ENCODE measurements at regions not wholly inside any gene's neighbourhood (a gene's known extent, or its start where the extent isn't known, plus 50 kb on each side); places are given as distances from the start of the nearest gene placed in this dataset.
A peak's percentile ranks its signal among the peaks of the same experiment; 100 is the strongest.

GRCh38 chr3:107884719-107885460, 205.9 kb downstream of the CD47 start:
- no peak overlapping the region for H3K27ac ChIP-seq (ENCODE audit: low read depth in 1 of 2, low read length in 1 of 2)
- H3K27me3 ChIP-seq (ENCODE audit: control insufficient read depth in 3 of 3, insufficient read depth in 3 of 3, low read length in 2 of 3) = no peaks in the 10 kb centered on the region
- DNase-seq (peak in 2 of 3 donors; percentile 4 to 21), ATAC-seq (ENCODE audit: insufficient read depth, low FRiP score) (no peak)
- no peaks in the 10 kb centered on the region for H3K36me3 ChIP-seq (ENCODE audit: control insufficient read depth in 4 of 4, insufficient read depth in 4 of 4, low read length in 4 of 4)
- H3K4me1 ChIP-seq (ENCODE audit: control insufficient read depth in 5 of 5, insufficient read depth in 5 of 5, low read length in 5 of 5) = peaks cover 0 to 1% (median 0%) of the 10 kb centered on the region in 5 donors
- H3K4me3 ChIP-seq = no peak overlapping the region
- H3K9me3 ChIP-seq (ENCODE audit: control insufficient read depth in 4 of 4, insufficient read depth in 3 of 4, low read length in 3 of 4) = peaks cover 0 to 3% (median 0%) of the 10 kb centered on the region in 4 donors
- TF ChIP-seq CTCF (IDR thresholded peaks at IDR 0.05; ENCODE audit: control extremely low read depth, extremely low read depth) = no peak
- WGBS, 2 donors = 28 to 54% methylated on average over 2 of the region's 2 CpGs
- H3K9ac ChIP-seq (ENCODE audit: insufficient read depth in 1 of 2, low read length in 2 of 2) = no peak overlapping the region

DNA sequence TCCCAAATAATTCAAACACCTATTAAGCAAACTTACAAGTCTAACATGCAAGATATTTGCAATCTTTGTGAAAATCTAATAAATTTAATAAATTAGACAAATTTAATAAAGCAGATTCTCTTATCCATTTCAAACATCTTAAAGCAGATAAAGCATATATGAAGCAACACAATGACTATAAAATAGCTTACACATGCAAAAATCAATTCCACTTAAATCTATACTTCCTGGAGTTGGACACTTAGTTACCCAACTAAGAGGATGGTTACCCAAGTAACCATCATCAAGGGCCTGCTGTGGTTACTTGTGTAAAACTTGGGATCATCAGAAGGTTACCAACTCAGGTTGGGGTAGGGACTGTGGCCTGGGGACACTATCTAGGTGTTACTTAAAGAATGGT, 206.8 kb downstream of the CD47 start:
- no peak for DNase-seq
- ATAC-seq (ENCODE audit: insufficient read depth, low FRiP score) = no peak
- H3K9me3 ChIP-seq (ENCODE audit: control insufficient read depth in 4 of 4, insufficient read depth in 3 of 4, low read length in 3 of 4) = peaks cover 0 to under 1% (median 0%) of the 10 kb centered on the region in 4 donors
- no peak for TF ChIP-seq CTCF (IDR thresholded peaks at IDR 0.05; ENCODE audit: control extremely low read depth, extremely low read depth)
- H3K27ac ChIP-seq (ENCODE audit: low read depth in 1 of 2, low read length in 1 of 2) = no peak overlapping the region
- no peak overlapping the region for H3K9ac ChIP-seq (ENCODE audit: insufficient read depth in 1 of 2, low read length in 2 of 2)
- H3K4me3 ChIP-seq = no peak overlapping the region
- H3K36me3 ChIP-seq (ENCODE audit: control insufficient read depth in 4 of 4, insufficient read depth in 4 of 4, low read length in 4 of 4) = no peaks in the 10 kb centered on the region
- peaks cover 0 to 1% (median 0%) of the 10 kb centered on the region in 5 donors for H3K4me1 ChIP-seq (ENCODE audit: control insufficient read depth in 5 of 5, insufficient read depth in 5 of 5, low read length in 5 of 5)
- no peaks in the 10 kb centered on the region for H3K27me3 ChIP-seq (ENCODE audit: control insufficient read depth in 3 of 3, insufficient read depth in 3 of 3, low read length in 2 of 3)

- Histone ChIP-seq H3K27ac (ENCODE audit: low read depth in 1 of 2, low read length in 1 of 2) (no peak overlapping the region), H3K4me3 (no peak overlapping the region), H3K36me3 (ENCODE audit: control insufficient read depth in 4 of 4, insufficient read depth in 4 of 4, low read length in 4 of 4) (no peaks in the 10 kb centered on the region), H3K9me3 (ENCODE audit: control insufficient read depth in 4 of 4, insufficient read depth in 3 of 4, low read length in 3 of 4) (no peaks in the 10 kb centered on the region), H3K27me3 (ENCODE audit: control insufficient read depth in 3 of 3, insufficient read depth in 3 of 3, low read length in 2 of 3) (no peaks in the 10 kb centered on the region), H3K9ac (ENCODE audit: insufficient read depth in 1 of 2, low read length in 2 of 2) (no peak overlapping the region), H3K4me1 (ENCODE audit: control insufficient read depth in 5 of 5, insufficient read depth in 5 of 5, low read length in 5 of 5) (peaks cover 0 to 1% (median 0%) of the 10 kb centered on the region in 5 donors)
- DNase-seq (peak in 1 of 3 donors; percentile 16), ATAC-seq (ENCODE audit: insufficient read depth, low FRiP score) (no peak)
- no peak for TF ChIP-seq CTCF (IDR thresholded peaks at IDR 0.05; ENCODE audit: control extremely low read depth, extremely low read depth)
- WGBS, 2 donors = 90% methylated on average over 7 of the region's 7 CpGs
Measured at GRCh38 chr3:107882881-107883280, 207.9 kb downstream of the CD47 start.

- H3K27me3 ChIP-seq (ENCODE audit: control insufficient read depth in 3 of 3, insufficient read depth in 3 of 3, low read length in 2 of 3) = no peaks in the 10 kb centered on the region
- no peak overlapping the region for H3K9ac ChIP-seq (ENCODE audit: insufficient read depth in 1 of 2, low read length in 2 of 2)
- no peaks in the 10 kb centered on the region for H3K9me3 ChIP-seq (ENCODE audit: control insufficient read depth in 4 of 4, insufficient read depth in 3 of 4, low read length in 3 of 4)
- ATAC-seq (ENCODE audit: insufficient read depth, low FRiP score) (no peak), DNase-seq (no peak)
- no peak for TF ChIP-seq CTCF (IDR thresholded peaks at IDR 0.05; ENCODE audit: control extremely low read depth, extremely low read depth)
- no peak overlapping the region for H3K4me3 ChIP-seq
- 95 to 97% methylated on average over 4 of the region's 4 CpGs for WGBS, 2 donors
- H3K4me1 ChIP-seq (ENCODE audit: control insufficient read depth in 5 of 5, insufficient read depth in 5 of 5, low read length in 5 of 5) = peaks cover 0 to 1% (median 0%) of the 10 kb centered on the region in 5 donors
- no peaks in the 10 kb centered on the region for H3K36me3 ChIP-seq (ENCODE audit: control insufficient read depth in 4 of 4, insufficient read depth in 4 of 4, low read length in 4 of 4)
- H3K27ac ChIP-seq (ENCODE audit: low read depth in 1 of 2, low read length in 1 of 2) = no peak overlapping the region
Measured at GRCh38 chr3:107882261-107882660, 208.6 kb downstream of the CD47 start.
